NCI-H460 (cell line): ENCODE measurements at regions not wholly inside any gene's neighbourhood (a gene's known extent, or its start where the extent isn't known, plus 50 kb on each side); places are given as distances from the start of the nearest gene placed in this dataset.

ENCODE experiments used
- DNase-seq: peaks from one replicate; pipeline ENCODE4 v3.0.0-alpha.2; 2016; ENCODE audit warnings: low read depth; ENCODE audit errors: extremely low read depth

DNA sequence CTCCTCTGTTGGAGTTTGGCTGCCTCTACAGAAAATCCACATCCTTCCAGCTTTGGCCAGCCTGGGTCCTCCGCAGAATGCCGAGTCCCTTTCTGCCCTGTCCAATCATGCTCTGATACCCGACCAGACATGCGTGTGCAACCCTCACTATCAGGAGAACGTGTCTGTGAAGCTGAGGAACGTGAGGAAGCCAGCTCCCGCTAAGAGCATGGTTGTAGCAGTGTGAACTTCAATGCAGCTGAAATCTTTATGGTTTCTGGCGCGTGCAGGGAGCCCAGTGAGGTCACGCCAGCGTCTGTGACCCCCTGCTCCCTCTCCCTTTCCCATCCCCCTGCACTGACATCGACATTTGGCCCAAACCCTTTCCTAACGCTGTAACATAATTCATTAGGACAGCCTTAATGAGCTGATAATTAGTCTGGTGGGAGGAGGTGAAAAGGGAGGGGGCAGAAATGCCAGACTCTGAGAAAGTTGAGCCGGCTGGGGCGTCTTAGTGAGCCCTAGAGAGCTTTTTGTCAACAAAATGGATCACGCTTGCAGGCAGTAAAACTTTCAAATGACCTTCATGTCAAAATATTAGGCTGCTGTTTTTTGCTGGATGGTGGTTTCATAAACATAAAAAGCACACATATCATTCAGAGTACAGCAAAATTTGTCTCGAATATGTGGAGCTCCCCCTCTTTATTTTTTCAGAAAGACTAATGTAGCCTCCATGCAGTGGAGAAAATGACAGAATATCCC lies 423.3 kb downstream of the QKI start:
- DNase-seq = no peak

- DNase-seq = no peak
Observed at GRCh38 chr6:163836876-163837690, 422.6 kb downstream of the QKI start.

DNA sequence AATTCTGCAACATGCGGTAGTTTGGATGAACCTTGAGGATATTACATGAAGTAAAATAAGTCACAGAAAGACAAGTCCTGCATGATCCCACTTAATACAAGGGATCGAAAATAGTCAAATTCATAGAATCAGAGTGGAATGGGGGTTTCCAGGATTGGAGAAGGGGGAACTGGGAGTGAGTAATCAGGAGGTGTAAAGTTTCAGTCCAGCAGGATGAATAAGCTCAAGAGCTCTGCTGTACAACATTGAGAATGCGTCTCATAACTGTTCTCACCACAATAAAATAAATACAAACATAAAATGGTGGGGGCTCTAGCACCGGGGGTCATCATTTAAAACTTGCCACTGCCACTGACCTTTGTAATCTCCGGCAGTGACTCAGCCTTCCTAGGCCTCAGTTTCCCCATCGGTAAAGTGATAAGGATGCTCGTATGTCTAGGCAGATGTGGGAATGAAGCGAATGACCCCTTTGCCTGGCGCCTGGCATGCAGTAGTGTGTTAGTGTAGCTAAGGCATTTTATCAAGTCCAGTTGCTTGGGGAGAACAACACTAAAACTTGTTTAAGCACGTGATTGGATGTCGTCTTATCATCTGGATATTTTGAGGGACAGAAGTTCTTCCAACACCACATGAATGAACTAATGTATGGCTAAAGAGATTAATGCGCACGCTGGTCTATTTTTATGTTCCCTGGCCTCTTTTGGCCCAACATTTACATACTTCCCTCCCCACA lies 421.1 kb downstream of the QKI start:
- no peak for DNase-seq

DNA sequence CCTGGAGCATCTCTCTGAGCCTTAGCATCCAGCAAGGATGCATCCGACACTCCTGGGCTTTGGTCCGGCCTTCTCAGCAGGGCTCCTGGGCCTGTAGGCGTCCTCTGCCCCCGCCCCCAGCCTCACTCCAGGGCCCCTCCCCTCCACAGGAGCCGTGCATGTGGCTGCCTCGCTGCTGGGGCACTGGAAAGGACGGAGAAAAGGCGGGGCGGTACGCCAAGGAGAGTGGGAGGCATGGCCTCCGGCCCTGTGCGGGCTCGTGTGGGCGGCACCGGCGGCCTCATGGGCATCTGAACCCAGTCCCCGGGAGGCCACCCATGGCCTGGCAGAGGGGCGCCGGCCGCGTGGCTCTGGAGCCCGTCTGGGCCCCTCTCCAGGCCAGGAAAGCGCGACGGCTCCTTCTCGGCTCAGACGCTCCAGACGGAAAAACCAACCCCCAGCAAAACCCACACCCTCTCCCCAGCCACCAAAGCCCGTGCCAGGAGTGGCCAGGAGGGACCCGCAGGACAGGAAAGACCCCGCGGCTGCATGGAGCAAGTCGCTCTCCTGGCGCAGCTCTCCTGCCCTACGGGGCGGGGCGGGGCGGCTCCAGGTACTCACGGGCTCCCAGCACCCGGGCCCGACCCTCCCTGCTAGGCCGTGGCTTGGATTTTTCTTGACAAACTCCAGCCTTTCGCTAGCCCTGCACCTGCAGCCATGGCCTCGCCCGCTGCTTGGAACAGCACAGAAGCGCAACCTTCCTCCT lies 419.9 kb downstream of the QKI start:
- no peak for DNase-seq

- DNase-seq = no peak
Observed at GRCh38 chr6:163831736-163832135, 417.2 kb downstream of the QKI start.

- DNase-seq = no peak
Observed at GRCh38 chr6:163830641-163831040, 416.1 kb downstream of the QKI start.

DNA sequence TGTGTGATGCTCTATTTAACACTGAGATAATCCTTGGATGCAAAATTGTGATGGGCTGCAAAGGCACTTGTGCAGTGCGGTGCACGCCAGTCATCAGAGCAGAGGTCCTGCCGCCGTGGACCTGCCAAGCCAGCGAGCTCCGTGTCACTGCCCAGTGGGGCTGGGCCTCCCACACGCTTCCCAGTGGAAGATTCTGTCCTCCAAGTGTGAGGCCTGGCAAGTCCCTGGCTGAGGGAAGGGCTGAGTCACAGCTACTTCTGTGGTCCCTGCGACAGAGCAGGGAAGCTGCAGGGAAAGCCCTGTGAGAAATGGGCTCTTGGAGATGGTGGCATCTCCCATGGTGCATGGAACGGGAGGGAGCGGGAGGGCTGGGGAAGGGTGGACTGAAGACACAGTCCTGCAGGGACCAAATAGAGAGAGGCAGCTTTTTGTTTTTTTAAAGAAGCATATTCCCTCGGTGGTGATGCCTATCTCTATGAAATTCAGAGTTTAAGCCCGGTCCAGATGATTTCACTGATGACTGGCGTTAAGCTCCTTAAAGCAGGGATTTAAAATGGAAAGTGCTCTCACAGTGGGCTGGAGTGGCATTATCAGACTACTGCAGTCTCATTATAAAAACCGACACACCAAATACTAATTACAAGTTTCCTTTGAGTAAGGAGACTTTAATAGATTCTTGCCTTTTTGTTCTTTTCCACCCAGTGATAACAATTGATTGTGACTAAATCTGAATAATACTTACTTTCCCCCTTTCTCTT lies 413.7 kb downstream of the QKI start:
- DNase-seq = no peak

DNA sequence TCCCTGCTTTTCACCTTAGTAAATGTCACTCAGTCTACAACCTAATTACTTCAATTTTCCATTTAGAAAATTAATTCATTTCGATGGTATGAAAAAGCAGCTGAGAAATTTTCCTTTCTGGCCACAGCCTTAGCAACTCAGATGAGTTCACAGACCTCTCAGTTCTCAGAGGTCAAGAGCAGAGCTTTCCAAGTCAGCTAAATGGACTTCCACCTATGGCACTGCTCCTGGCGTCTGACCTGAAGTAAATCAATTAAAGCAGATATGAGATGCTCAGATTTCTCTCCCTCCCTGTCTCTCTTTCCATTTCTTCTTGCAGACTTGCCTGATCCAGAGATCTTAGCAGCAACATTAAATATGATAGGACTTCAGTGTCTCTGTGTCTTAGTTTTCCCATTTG lies 412.6 kb downstream of the QKI start:
- DNase-seq = no peak

- no peak for DNase-seq
Observed at GRCh38 chr6:163826629-163827028, 412.1 kb downstream of the QKI start.

GRCh38 chr6:163825033-163825432 lies 410.5 kb downstream of the QKI start:
- DNase-seq = no peak

DNA sequence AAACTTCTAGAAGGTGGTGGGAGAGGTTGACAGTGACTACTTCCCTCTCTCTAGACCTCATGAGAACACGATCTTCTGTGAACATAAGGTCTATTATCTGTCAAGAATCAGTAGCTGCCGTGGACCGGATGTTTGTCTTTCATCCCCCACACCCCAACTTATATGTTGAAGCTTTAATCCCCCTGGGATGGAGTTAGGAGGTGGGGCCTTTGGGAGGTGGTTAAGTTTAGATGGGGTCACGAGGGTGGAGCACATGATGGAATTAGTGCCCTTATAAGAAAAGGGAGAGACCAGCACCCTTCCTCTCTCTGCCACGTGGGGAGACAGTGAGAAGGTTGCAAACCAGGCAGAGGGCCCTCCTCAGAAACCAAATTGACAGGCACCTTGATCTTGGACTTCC lies 409.1 kb downstream of the QKI start:
- no peak for DNase-seq

- DNase-seq = no peak
Observed at GRCh38 chr6:163820745-163821458, 406.4 kb downstream of the QKI start.

DNA sequence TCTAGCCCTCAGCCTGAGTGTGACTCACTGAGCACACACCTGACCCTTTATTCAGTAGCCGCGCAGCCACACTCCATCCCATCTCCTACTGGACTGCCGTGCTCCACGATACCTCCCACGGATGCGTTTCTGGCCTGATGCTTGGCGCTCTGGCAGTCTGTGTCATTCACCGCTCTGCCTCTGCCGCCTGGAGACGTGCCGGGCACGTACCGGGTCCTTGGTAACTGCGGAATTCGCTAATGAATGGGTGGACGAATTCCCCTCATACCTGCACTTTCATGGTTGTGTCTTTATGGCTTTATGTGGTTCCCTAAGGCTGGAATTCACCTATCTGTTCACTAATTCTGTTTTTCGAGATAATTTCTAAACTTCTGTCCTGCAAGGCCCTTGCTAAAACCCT lies 405.7 kb downstream of the QKI start:
- no peak for DNase-seq

DNA sequence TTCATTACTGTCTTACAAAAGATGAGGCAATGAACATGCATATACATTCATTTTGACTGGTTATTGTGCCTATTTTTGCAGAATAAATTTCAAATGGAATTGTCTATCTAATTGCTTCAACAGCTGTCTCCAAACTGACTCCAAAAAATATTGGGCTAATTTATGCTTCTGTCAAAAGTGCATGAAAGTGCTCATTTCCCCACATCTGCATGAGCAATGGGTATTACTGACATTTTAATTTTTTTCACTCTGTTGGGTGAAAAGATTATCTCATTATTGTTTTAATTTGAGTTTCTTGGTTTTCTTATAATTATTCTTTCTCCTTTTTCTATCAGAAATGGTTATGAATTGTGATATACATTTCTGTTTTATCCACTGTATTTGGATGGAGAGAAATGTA lies 404.2 kb downstream of the QKI start:
- no peak for DNase-seq

GRCh38 chr6:163816441-163816840 lies 401.9 kb downstream of the QKI start:
- DNase-seq = no peak

GRCh38 chr6:163815796-163816195 lies 401.3 kb downstream of the QKI start:
- no peak for DNase-seq

DNA sequence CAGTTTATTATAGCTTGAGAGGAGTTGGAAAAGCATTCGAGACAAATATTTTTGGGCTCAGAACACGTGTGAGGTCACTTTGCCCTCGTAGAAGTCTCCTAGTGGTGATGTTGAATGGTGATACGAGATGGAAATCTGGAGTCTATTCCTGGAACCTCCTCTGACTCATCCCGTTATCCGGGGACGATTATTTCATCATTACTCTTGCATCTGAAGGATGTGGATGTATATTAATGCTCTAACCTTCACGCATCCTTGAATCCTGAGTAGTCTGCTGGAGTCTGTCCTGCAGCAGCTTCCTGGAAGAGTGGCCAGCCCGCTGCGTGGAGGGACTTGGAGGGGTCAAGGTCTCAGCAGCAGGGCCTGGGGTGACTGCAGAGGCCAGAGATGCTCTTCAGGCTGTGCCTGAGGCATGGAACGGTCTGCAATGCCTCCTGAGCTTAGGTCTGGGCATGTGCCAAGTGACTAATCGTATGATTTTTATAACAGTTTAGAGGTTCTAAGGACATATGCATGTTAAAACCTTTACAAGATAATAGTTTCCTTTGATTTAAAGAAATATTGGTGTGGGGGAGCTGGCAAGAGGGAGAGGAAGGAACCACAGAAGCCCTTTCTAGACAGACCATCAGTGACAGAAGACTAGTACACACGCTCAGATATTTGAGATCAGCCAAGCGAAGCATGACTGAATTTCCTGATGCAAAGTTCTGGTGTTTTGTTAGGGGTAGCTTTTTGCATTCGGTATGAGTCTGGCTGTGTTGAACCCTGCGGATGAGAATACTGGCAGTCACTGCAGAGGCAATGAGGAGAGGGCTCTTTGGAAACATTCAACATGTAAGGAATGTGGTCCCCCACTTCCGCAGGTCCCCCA lies 400.2 kb downstream of the QKI start:
- no peak for DNase-seq

DNA sequence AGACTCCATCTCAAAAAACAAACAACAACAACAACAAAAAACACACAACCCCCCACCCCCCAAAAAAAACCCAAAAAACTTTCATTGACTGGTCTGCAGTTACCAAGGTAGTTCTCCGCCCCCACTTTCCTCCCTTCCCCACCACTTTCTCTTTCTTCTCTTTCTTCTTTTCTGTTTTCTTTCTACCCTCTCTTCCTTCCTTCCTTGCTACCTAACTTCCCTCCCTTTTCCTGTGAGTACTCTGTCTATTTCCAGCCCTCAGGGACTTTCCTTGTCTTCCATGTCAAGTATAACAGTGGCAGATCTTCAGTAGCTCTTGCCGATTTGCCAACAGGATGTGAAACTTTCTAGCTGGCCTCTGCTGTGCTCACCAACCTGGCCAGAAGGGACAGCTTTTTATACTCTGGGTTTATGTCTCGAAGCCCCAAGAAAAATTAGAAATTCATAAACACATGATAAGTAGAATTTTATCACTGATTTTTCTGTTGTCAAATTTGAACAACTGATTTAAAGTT lies 399.5 kb downstream of the QKI start:
- no peak for DNase-seq
